ENCODE measurements at regions not wholly inside any gene's neighbourhood (a gene's known extent, or its start where the extent isn't known, plus 50 kb on each side); places are given as distances from the start of the nearest gene placed in this dataset.

DNA sequence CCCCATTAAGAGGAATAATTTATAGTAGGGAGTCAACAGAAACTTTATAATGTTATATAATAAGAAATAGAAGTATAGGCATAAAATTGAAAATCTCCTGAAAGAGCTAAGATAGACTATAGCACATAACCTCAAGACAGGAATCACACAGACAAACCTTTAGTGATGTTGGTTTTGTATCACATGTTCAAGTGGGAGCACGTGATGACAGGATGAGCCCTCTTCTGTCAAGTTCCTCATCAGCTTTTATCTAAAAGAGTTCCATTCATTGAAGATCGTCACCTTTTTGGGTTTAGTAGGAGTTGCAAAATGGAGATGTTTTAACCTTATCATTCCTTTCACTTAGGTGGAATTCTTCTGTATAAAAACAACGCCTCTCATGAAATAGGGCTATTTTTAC, 127.0 kb downstream of the MCHR2 start:
- no peak for DNase-seq (ENCODE audit: low read depth)
- TF ChIP-seq, protein P1, sequence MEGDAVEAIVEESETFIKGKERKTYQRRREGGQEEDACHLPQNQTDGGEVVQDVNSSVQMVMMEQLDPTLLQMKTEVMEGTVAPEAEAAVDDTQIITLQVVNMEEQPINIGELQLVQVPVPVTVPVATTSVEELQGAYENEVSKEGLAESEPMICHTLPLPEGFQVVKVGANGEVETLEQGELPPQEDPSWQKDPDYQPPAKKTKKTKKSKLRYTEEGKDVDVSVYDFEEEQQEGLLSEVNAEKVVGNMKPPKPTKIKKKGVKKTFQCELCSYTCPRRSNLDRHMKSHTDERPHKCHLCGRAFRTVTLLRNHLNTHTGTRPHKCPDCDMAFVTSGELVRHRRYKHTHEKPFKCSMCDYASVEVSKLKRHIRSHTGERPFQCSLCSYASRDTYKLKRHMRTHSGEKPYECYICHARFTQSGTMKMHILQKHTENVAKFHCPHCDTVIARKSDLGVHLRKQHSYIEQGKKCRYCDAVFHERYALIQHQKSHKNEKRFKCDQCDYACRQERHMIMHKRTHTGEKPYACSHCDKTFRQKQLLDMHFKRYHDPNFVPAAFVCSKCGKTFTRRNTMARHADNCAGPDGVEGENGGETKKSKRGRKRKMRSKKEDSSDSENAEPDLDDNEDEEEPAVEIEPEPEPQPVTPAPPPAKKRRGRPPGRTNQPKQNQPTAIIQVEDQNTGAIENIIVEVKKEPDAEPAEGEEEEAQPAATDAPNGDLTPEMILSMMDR (IDR thresholded peaks at IDR 0.05; ENCODE audit: insufficient read depth, low read depth, low read length, missing control alignments): no peak
- no peak overlapping the region for H3K4me3 ChIP-seq (ENCODE audit: low read length)

DNA sequence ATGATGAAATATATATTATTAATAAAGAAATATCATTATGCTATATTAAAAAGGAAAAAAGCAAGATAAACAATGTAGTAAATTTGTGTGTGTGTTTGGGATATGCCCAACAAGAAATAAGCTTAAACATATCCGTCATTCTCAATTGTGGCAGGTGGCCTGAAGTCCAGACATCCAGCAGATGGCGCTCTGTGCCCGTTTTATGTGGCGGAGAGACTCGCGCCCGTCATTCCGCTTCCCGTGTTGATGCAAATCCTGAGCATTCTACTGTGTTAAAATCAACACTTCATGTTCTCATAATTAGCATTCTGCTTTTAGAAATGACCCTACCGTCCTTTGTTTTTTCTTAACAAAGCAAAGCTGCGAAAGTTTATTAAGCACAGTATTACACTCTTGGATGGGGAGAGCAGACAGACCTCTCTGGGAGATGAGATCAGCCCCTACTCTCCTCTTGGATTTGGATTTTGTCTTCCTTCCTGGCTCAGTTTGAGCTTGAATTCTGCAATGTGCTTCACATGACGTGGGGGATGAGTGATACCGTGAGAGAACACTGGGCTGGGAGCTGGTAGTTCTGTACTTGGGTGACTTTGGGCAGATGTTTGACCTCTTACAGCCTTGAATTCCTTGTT, 125.8 kb downstream of the MCHR2 start:
- DNase-seq (ENCODE audit: low read depth): peak; percentile 81
- TF ChIP-seq, protein P1 (IDR thresholded peaks at IDR 0.05; ENCODE audit: insufficient read depth, low read depth, low read length, missing control alignments): peak; percentile 88
- no peak overlapping the region for H3K4me3 ChIP-seq (ENCODE audit: low read length)

All from epithelial cell of esophagus (primary cell).